GM12878 (cell line): ENCODE measurements at regions not wholly inside any gene's neighbourhood (a gene's known extent, or its start where the extent isn't known, plus 50 kb on each side); places are given as distances from the start of the nearest gene placed in this dataset.

Experiments used
- ATAC-seq: fragments of 200-7000 bp; cut with Tn5 transposase; 3 replicates; pipeline ENCODE4 v1.9.1; 2020; ENCODE audit warnings: mild to moderate bottlenecking, moderate library complexity
- BruUV-seq: library from RNA; stranded (reverse); fragments of 400-500 nt; replicated peaks from 2 replicates; lab custom pipeline; 2021; lab: Mats Ljungman, UMichigan
- CTCF ChIA-PET: fragments of 300-600 bp; sonication (Branson Sonifier 250); formaldehyde crosslinking; extraction: SDS; loops from one replicate; lab custom pipeline; 2021; ENCODE audit warnings: inconsistent platforms; lab: Yijun Ruan, JAX
- POLR2A ChIA-PET: fragments of 350-600 bp; formaldehyde crosslinking; extraction: SDS; loops from one replicate; lab custom pipeline; 2021; ENCODE audit warnings: inconsistent platforms; lab: Charles Lee
- RAD21 ChIA-PET: fragments of 300-600 bp; sonication (Branson Sonifier 250); formaldehyde crosslinking; loops from one replicate; lab custom pipeline; 2023; ENCODE audit warnings: antibody characterized with exemption; ENCODE audit not compliant: unreplicated experiment; lab: Charles Lee
- SMC1A ChIA-PET: fragments of 300-600 bp; sonication (Branson Sonifier 250); formaldehyde crosslinking; loops from one replicate; lab custom pipeline; 2023; ENCODE audit not compliant: unreplicated experiment, uncharacterized antibody; lab: Charles Lee
- DNase-seq: peaks from one replicate; pipeline ENCODE4 v3.0.0-alpha.2; 2011; ENCODE audit warnings: low read depth, low spot score
- FAIRE-seq: peaks from 3 replicates; lab custom pipeline; 2011; peaks lifted over from hg19 to GRCh38; lab: Jason Lieb, UNC
- H2AFZ ChIP-seq: 2 replicates; pipeline ENCODE4 v1.6.0; 2011; ENCODE audit warnings: low read depth, low read length, control low read depth; ENCODE audit not compliant: control insufficient read depth
- H3K27ac ChIP-seq: 2 replicates; pipeline ENCODE4 v1.5.1; 2011; ENCODE audit warnings: control low read depth; ENCODE audit not compliant: control insufficient read depth, insufficient read depth
- H3K27me3 ChIP-seq, 2 experiments: replicated peaks in 1 of 2; 2 replicates each; pipeline versions ENCODE4 v1.6.0 to v1.6.1; 2011; ENCODE audit warnings: low read length in 1 of 2; ENCODE audit not compliant: control insufficient read depth in 2 of 2, insufficient read depth in 2 of 2
- H3K36me3 ChIP-seq, 2 experiments: 2 replicates each; pipeline ENCODE4 v1.5.1; 2011; ENCODE audit warnings: low read length in 1 of 2; ENCODE audit not compliant: control insufficient read depth in 2 of 2, insufficient read depth in 2 of 2
- H3K4me1 ChIP-seq: 2 replicates; pipeline ENCODE4 v1.6.1; 2011; ENCODE audit warnings: mild to moderate bottlenecking, low read length, moderate library complexity, mixed read lengths; ENCODE audit not compliant: control insufficient read depth, insufficient read depth
- H3K4me2 ChIP-seq: 2 replicates; pipeline ENCODE4 v1.6.0; 2011; ENCODE audit warnings: control low read depth; ENCODE audit not compliant: control insufficient read depth, insufficient read depth
- H3K4me3 ChIP-seq: fragments of 200-600 bp; sonication (generic); 2 replicates; pipeline ENCODE4 v1.5.1; 2016
- H3K79me2 ChIP-seq: 2 replicates; pipeline ENCODE4 v1.6.0; 2011; ENCODE audit warnings: low read length; ENCODE audit not compliant: control insufficient read depth, insufficient read depth
- H3K9ac ChIP-seq: 2 replicates; pipeline ENCODE4 v1.8.0; 2011; ENCODE audit warnings: low read length, control low read depth, mixed read lengths; ENCODE audit not compliant: control insufficient read depth, insufficient read depth
- H3K9me3 ChIP-seq: replicated peaks from 3 replicates; pipeline ENCODE4 v1.5.1; 2011; ENCODE audit warnings: mild to moderate bottlenecking, low read length; ENCODE audit not compliant: control insufficient read depth, insufficient read depth
- H4K20me1 ChIP-seq: 2 replicates; pipeline ENCODE4 v1.6.0; 2011; ENCODE audit not compliant: control insufficient read depth, insufficient read depth
- ASH2L ChIP-seq: fragments of 300-600, 200-600 bp; sonication (generic); IDR thresholded peaks from 2 replicates; pipeline ENCODE4 v1.6.1; 2017; ENCODE audit warnings: low read depth, mild to moderate bottlenecking, borderline replicate concordance
- CBFB ChIP-seq: IDR thresholded peaks from 2 replicates; pipeline ENCODE4 v1.6.1; 2016; ENCODE audit warnings: antibody characterized with exemption, low read depth
- EGR1 ChIP-seq, 2 experiments: IDR thresholded peaks; 1 replicate in 1 of 2; 2 replicates in 1 of 2; pipeline ENCODE4 v1.6.1; 2011 to 2012; ENCODE audit warnings: low read depth in 2 of 2, low read length in 2 of 2, borderline replicate concordance in 1 of 2, mild to moderate bottlenecking in 1 of 2, moderate library complexity in 1 of 2
- JUNB ChIP-seq: IDR thresholded peaks from 2 replicates; pipeline ENCODE4 v1.6.1; 2016; ENCODE audit warnings: antibody characterized with exemption, mild to moderate bottlenecking
- KAT2A ChIP-seq: conservative IDR thresholded peaks from 2 replicates; pipeline ENCODE4 v1.6.1; 2011; ENCODE audit warnings: low read depth, low read length; ENCODE audit not compliant: control insufficient read depth
- KLF5 ChIP-seq: fragments of 450-650 bp; IDR thresholded peaks from 2 replicates; pipeline ENCODE4 v1.6.1; 2014; ENCODE audit warnings: mild to moderate bottlenecking; ENCODE audit not compliant: partially characterized antibody
- MXI1 ChIP-seq: fragments of 150-350 bp; IDR thresholded peaks from 2 replicates; pipeline ENCODE4 v1.6.1; 2011; ENCODE audit warnings: low read depth, mild to moderate bottlenecking, inconsistent platforms, low read length, improper control_type of control experiment
- NR2F1 ChIP-seq: fragments of 450-650 bp; conservative IDR thresholded peaks from 2 replicates; pipeline ENCODE4 v1.6.1; 2017; ENCODE audit warnings: mild to moderate bottlenecking
- RAD21 ChIP-seq: IDR thresholded peaks from 2 replicates; pipeline ENCODE4 v1.6.1; 2011; ENCODE audit warnings: mild to moderate bottlenecking, low read depth, low read length, moderate library complexity; ENCODE audit not compliant: insufficient read depth
- SMC3 ChIP-seq: IDR thresholded peaks from 2 replicates; pipeline ENCODE4 v1.6.1; 2011; ENCODE audit warnings: low read length, improper control_type of control experiment, borderline replicate concordance
- WGBS: methylation state at CpG from one replicate; pipeline ENCODE4 v1.1.6; 2016; ENCODE audit warnings: low lambda C conversion rate; ENCODE audit not compliant: insufficient replicate concordance, insufficient coverage; ENCODE audit errors: missing lambda C conversion rate; 5-methylcytosine and 5-hydroxymethylcytosine counted together
- in situ Hi-C: fragments of 300-500 bp; cut with MboI; formaldehyde crosslinking; loops from 9 replicates; pipeline ENCODE4 v1.14.3; 2018; ENCODE audit warnings: mixed read lengths
- intact Hi-C: fragments of 100-400 bp; cut with micrococcal nuclease; formaldehyde crosslinking; loops from one replicate; pipeline ENCODE4 v1.14.2; 2022; ENCODE audit not compliant: unreplicated experiment
- TF ChIP-seq, protein P1 (sequence below), 3 experiments: IDR thresholded peaks in 2 of 3; conservative IDR thresholded peaks in 1 of 3; 2 replicates each; pipeline ENCODE4 v1.5.1; 2011; ENCODE audit warnings: low read depth in 3 of 3, low read length in 3 of 3, mild to moderate bottlenecking in 3 of 3, control low read depth in 2 of 3, moderate library complexity in 2 of 3, inconsistent platforms in 1 of 3, mixed read lengths in 1 of 3; ENCODE audit not compliant: control insufficient read depth in 2 of 3, insufficient read depth in 1 of 3; ENCODE audit errors: extremely low read depth in 1 of 3
- TF ChIP-seq, protein P2 (sequence below): fragments of 450-650 bp; IDR thresholded peaks from 2 replicates; pipeline ENCODE4 v1.6.1; 2017; ENCODE audit warnings: mild to moderate bottlenecking

DNA sequence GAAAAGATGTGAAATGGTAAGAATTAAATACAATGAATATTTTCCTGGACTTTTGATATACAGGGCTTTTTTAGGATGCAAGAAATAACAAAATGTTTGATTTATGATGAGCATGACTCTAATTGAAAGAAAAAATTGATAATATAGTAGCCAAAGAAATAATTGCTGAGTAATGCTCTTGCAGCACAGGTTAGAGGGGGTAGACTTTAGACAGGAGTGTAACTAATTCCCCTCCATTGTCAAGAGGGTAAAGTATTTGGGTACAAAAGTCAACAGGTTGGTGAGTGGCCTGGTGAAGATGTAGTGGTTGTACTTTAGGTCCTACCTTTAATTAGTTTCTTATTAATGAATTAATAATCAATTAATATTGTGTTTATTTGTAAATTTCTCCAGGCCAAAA is 912.3 kb downstream of the KCNJ2 start:
- RAD21 ChIA-PET, result no interaction called here
- intact Hi-C loops, result no loop called here
- CTCF ChIA-PET, result no interaction called here

DNA sequence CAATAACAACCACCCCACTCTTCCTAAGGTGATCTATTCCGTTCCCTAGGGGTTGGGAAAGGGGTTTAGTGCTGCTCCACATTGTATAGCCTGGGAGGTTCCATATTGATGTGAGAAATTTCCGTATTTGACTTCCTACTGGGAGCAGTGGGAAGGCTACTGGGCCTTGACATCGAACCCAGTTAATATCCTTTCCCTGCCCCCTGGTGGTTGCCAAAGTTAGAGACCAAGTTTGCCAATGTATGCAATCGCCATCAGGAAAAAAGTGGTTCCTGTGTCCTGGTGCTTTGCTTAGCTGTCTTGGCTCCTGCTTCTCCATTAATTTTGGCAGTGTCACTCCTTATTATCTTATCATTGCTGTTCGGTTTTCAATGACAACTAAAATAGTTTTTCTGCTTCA is 914.9 kb downstream of the KCNJ2 start:
- Histone ChIP-seq H3K9ac (no peak overlapping the region), H3K4me1 (no peaks in the 10 kb centered on the region), H3K4me3 (no peak overlapping the region), H4K20me1 (no peaks in the 10 kb centered on the region), H3K9me3 (no peaks in the 10 kb centered on the region), H3K79me2 (no peaks in the 10 kb centered on the region), H2AFZ (no peak overlapping the region), H3K27me3 (no peaks in the 10 kb centered on the region), H3K27ac (no peak overlapping the region), H3K36me3 (no peaks in the 10 kb centered on the region), H3K4me2 (no peak overlapping the region)
- DNase-seq (no peak), FAIRE-seq (no peak), ATAC-seq (peak; percentile 62)
- ChIA-PET POLR2A (no interaction called here), SMC1A (interaction anchor here (1.4 kb wide), 1 partner anchor 317 kb away, joined by 5 read pairs; no protein-coding TSS in a partner anchor), RAD21 (interaction anchor here (0.6 to 3.5 kb wide), 2 partner anchors 110 to 317 kb away, joined by 3 to 19 read pairs; no protein-coding TSS in a partner anchor), CTCF (interaction anchor here (1.1 to 2.1 kb wide), 2 partner anchors 317 to 377 kb away, joined by 4 to 16 read pairs; no protein-coding TSS in a partner anchor)
- in situ Hi-C loops (no loop called here), intact Hi-C loops (loop anchor here (2.0 kb wide), 2 partner anchors 317 to 447 kb away; no protein-coding TSS in a partner anchor)
- WGBS, result 1% methylated on average over 5 of the region's 5 CpGs
- BruUV-seq, result no TSS peak
- TF ChIP-seq RAD21 (peak; percentile 48; the same call in 1 of the 2 replicates), SMC3 (peak; percentile 36; the same call in 1 of the 2 replicates), KLF5 (no peak)
- TF ChIP-seq, protein P1, sequence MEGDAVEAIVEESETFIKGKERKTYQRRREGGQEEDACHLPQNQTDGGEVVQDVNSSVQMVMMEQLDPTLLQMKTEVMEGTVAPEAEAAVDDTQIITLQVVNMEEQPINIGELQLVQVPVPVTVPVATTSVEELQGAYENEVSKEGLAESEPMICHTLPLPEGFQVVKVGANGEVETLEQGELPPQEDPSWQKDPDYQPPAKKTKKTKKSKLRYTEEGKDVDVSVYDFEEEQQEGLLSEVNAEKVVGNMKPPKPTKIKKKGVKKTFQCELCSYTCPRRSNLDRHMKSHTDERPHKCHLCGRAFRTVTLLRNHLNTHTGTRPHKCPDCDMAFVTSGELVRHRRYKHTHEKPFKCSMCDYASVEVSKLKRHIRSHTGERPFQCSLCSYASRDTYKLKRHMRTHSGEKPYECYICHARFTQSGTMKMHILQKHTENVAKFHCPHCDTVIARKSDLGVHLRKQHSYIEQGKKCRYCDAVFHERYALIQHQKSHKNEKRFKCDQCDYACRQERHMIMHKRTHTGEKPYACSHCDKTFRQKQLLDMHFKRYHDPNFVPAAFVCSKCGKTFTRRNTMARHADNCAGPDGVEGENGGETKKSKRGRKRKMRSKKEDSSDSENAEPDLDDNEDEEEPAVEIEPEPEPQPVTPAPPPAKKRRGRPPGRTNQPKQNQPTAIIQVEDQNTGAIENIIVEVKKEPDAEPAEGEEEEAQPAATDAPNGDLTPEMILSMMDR (IDR thresholded peaks at IDR 0.05 in 2 of 3, conservative IDR thresholded peaks at IDR 0.05 in 1 of 3; ENCODE audit: control insufficient read depth in 2 of 3, extremely low read depth in 1 of 3, insufficient read depth in 1 of 3, low read depth in 3 of 3, low read length in 3 of 3), result peak; percentile 18 to 35 (median 29); a peak in 3 of 6 replicates

More for the DNA sequence above, 912.3 kb downstream of the KCNJ2 start:
- Histone ChIP-seq H3K4me1 (no peaks in the 10 kb centered on the region), H3K79me2 (no peaks in the 10 kb centered on the region), H3K9me3 (no peaks in the 10 kb centered on the region), H4K20me1 (no peaks in the 10 kb centered on the region), H2AFZ (no peak overlapping the region), H3K27me3 (no peaks in the 10 kb centered on the region), H3K9ac (no peak overlapping the region), H3K36me3 (no peaks in the 10 kb centered on the region), H3K27ac (no peak overlapping the region), H3K4me3 (no peak overlapping the region), H3K4me2 (no peak overlapping the region)
- in situ Hi-C loops, result no loop called here
- no peak for ATAC-seq
- TF ChIP-seq JUNB (no peak), EGR1 (IDR thresholded peaks at IDR 0.05; ENCODE audit: borderline replicate concordance in 1 of 2, low read depth in 2 of 2, low read length in 2 of 2) (no peak), MXI1 (no peak), KAT2A (no peak), ASH2L (no peak), CBFB (no peak), NR2F1 (no peak)
- TF ChIP-seq, protein P2, sequence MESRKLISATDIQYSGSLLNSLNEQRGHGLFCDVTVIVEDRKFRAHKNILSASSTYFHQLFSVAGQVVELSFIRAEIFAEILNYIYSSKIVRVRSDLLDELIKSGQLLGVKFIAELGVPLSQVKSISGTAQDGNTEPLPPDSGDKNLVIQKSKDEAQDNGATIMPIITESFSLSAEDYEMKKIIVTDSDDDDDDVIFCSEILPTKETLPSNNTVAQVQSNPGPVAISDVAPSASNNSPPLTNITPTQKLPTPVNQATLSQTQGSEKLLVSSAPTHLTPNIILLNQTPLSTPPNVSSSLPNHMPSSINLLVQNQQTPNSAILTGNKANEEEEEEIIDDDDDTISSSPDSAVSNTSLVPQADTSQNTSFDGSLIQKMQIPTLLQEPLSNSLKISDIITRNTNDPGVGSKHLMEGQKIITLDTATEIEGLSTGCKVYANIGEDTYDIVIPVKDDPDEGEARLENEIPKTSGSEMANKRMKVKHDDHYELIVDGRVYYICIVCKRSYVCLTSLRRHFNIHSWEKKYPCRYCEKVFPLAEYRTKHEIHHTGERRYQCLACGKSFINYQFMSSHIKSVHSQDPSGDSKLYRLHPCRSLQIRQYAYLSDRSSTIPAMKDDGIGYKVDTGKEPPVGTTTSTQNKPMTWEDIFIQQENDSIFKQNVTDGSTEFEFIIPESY, result no peak
- ChIA-PET POLR2A (no interaction called here), SMC1A (interaction anchor here (0.7 kb wide), 1 partner anchor 752 kb away, joined by 3 read pairs; no protein-coding TSS in a partner anchor)
- DNase-seq, result no peak
- no peak for FAIRE-seq
- no TSS peak for BruUV-seq
